Endothelial cell of umbilical vein (primary cell): ENCODE measurements at regions not wholly inside any gene's neighbourhood (a gene's known extent, or its start where the extent isn't known, plus 50 kb on each side); places are given as distances from the start of the nearest gene placed in this dataset.

Experiments
- BruUV-seq: library from RNA; stranded (reverse); fragments of 400-500 nt; replicated peaks from 2 replicates; lab custom pipeline; 2021; lab: Mats Ljungman, UMichigan
- CTCF ChIA-PET: fragments of 300-600, 350-600 bp; sonication (Branson Sonifier 250); formaldehyde crosslinking; loops from one replicate; lab custom pipeline; 2021; ENCODE audit warnings: antibody characterized with exemption, inconsistent platforms; lab: Charles Lee
- POLR2A ChIA-PET: fragments of 300-600, 350-600 bp; sonication (Branson Sonifier 250); formaldehyde crosslinking; loops from one replicate; lab custom pipeline; 2021; ENCODE audit warnings: antibody characterized with exemption, inconsistent platforms; lab: Charles Lee
- DNase-seq: peaks from one replicate; pipeline ENCODE4 v3.0.0-alpha.2; 2011; ENCODE audit warnings: low read depth, low spot score
- FAIRE-seq: peaks from 2 replicates; lab custom pipeline; 2011; peaks lifted over from hg19 to GRCh38; lab: Jason Lieb, UNC
- H2AFZ ChIP-seq: 2 replicates; pipeline ENCODE4 v1.6.0; 2012; ENCODE audit warnings: low read depth, low read length, control low read depth, inconsistent platforms
- H3K27ac ChIP-seq: 2 replicates; pipeline ENCODE4 v1.5.1; 2011; ENCODE audit warnings: low read depth, mild to moderate bottlenecking, control low read depth, low read length, moderate library complexity; ENCODE audit not compliant: insufficient read depth
- H3K27me3 ChIP-seq, 2 experiments: 2 replicates each; pipeline versions ENCODE4 v1.6.0 to v1.6.1; 2011; ENCODE audit warnings: low read length in 2 of 2, mixed read lengths in 1 of 2; ENCODE audit not compliant: control insufficient read depth in 2 of 2, insufficient read depth in 2 of 2
- H3K36me3 ChIP-seq, 2 experiments: 2 replicates in 1 of 2; 3 replicates in 1 of 2; pipeline ENCODE4 v1.5.1; 2011; ENCODE audit warnings: low read length in 2 of 2, mild to moderate bottlenecking in 1 of 2, moderate library complexity in 1 of 2; ENCODE audit not compliant: control insufficient read depth in 2 of 2, insufficient read depth in 2 of 2; ENCODE audit errors: extremely low read depth in 1 of 2
- H3K4me1 ChIP-seq: 3 replicates; pipeline ENCODE4 v1.5.1; 2011; ENCODE audit warnings: mild to moderate bottlenecking, low read length; ENCODE audit not compliant: control insufficient read depth, insufficient read depth; ENCODE audit errors: extremely low read depth
- H3K4me2 ChIP-seq: 2 replicates; pipeline ENCODE4 v1.6.1; 2011; ENCODE audit warnings: low read length, control low read depth, mixed read lengths; ENCODE audit not compliant: insufficient read depth
- H3K4me3 ChIP-seq, 3 experiments: fragments of 200-600 bp in 1 of 3; sonication (generic), shearing (Covaris generic) in 1 of 3; replicated peaks in 1 of 3; 2 replicates each; pipeline ENCODE4 v1.5.1; 2011 to 2016; ENCODE audit warnings: control low read depth in 3 of 3, low read length in 3 of 3, mild to moderate bottlenecking in 2 of 3, inconsistent platforms in 1 of 3, low read depth in 1 of 3, moderate library complexity in 1 of 3; ENCODE audit not compliant: insufficient read depth in 1 of 3
- H3K79me2 ChIP-seq: 2 replicates; pipeline ENCODE4 v1.6.0; 2012; ENCODE audit warnings: low read length, inconsistent platforms; ENCODE audit not compliant: control insufficient read depth, insufficient read depth
- H3K9ac ChIP-seq: replicated peaks from 2 replicates; pipeline ENCODE3; 2011; ENCODE audit warnings: low read length, control low read depth; ENCODE audit not compliant: insufficient read depth; ENCODE audit errors: extremely low read depth
- H3K9me1 ChIP-seq: replicated peaks from 3 replicates; pipeline ENCODE4 v1.6.0; 2011; ENCODE audit warnings: mild to moderate bottlenecking, low read length; ENCODE audit not compliant: control insufficient read depth, insufficient read depth; ENCODE audit errors: extremely low read depth
- H3K9me3 ChIP-seq: replicated peaks from 2 replicates; pipeline ENCODE4 v1.5.1; 2012; ENCODE audit warnings: low read length, inconsistent platforms; ENCODE audit not compliant: control insufficient read depth, insufficient read depth
- H4K20me1 ChIP-seq: replicated peaks from 2 replicates; pipeline ENCODE3; 2011; ENCODE audit warnings: mild to moderate bottlenecking, low read length; ENCODE audit not compliant: control insufficient read depth, insufficient read depth; ENCODE audit errors: extremely low read depth
- EZH2 ChIP-seq: IDR thresholded peaks from 2 replicates; pipeline ENCODE4 v1.6.1; 2012; ENCODE audit warnings: borderline replicate concordance, low read depth, mild to moderate bottlenecking, moderate library complexity, low read length, inconsistent platforms; ENCODE audit not compliant: severe bottlenecking
- FOS ChIP-seq: IDR thresholded peaks from 2 replicates; pipeline ENCODE4 v1.6.1; 2011; ENCODE audit warnings: mild to moderate bottlenecking, low read length, moderate library complexity, borderline replicate concordance; ENCODE audit not compliant: insufficient read depth
- GATA2 ChIP-seq: IDR thresholded peaks from 2 replicates; pipeline ENCODE4 v1.7.0; 2011; ENCODE audit warnings: low read depth, mild to moderate bottlenecking, moderate library complexity, mixed read lengths, low read length; ENCODE audit not compliant: insufficient read length, insufficient read depth
- JUN ChIP-seq: IDR thresholded peaks from 2 replicates; pipeline ENCODE4 v1.6.1; 2011; ENCODE audit warnings: borderline replicate concordance, low read depth; ENCODE audit not compliant: insufficient read length, insufficient read depth
- MYC ChIP-seq: IDR thresholded peaks from one replicate; pipeline ENCODE4 v1.6.1; 2011; ENCODE audit warnings: mild to moderate bottlenecking, low read depth, low read length
- POLR2A ChIP-seq: IDR thresholded peaks from 2 replicates; pipeline ENCODE4 v1.6.1; 2012; ENCODE audit warnings: low read depth, mild to moderate bottlenecking, control low read depth, low read length
- POLR2AphosphoS5 ChIP-seq: IDR thresholded peaks from 2 replicates; pipeline ENCODE4 v1.6.1; 2012; ENCODE audit warnings: low read depth, mild to moderate bottlenecking, control low read depth, low read length, moderate library complexity; ENCODE audit not compliant: insufficient read depth
- dilution Hi-C: fragments of 300-500 bp; cut with MboI; formaldehyde crosslinking; loops from one replicate; pipeline ENCODE4 v1.15.0; 2019; ENCODE audit warnings: low sequenced_read_pairs; ENCODE audit not compliant: extremely low pct_ligation_motif_present
- intact Hi-C: fragments of 100-400 bp; cut with micrococcal nuclease; formaldehyde crosslinking; loops from one replicate; pipeline ENCODE4 v1.10.0; 2022
- TF ChIP-seq, protein P1 (sequence below), 2 donors: IDR thresholded peaks; 1 replicate in 1 of 2; 2 replicates in 1 of 2; pipeline ENCODE4 v1.5.1; 2011; ENCODE audit warnings: low read length in 2 of 2, mild to moderate bottlenecking in 2 of 2, moderate library complexity in 2 of 2, control low read depth in 1 of 2, inconsistent platforms in 1 of 2, low read depth in 1 of 2; ENCODE audit not compliant: insufficient read depth in 1 of 2; ENCODE audit errors: extremely low read depth in 1 of 2
- TF ChIP-seq, protein P2 (sequence below): IDR thresholded peaks from 2 replicates; pipeline ENCODE4 v1.6.1; 2011; ENCODE audit not compliant: insufficient read depth, insufficient read length

DNA sequence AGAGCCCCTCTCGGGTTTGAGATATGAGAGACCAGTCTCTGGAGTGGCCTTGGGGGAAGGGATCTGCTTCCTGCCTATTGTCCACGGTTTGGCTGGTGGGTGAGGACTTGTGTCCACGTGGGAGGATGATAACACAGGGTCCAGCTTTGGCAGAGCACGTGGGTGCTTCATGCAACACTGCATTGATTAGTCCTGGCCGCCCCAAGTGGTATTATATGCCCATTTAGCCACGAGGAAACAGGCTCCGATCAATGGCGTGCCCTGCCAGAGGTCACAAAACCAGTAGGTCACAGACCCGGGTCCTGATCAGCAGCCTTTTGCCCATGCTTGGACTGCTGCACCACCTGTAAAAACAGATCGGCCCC lies 141.6 kb downstream of the RGS9 start:
- TF ChIP-seq FOS (no peak), EZH2 (no peak), POLR2AphosphoS5 (no peak), MYC (no peak), GATA2 (no peak), JUN (no peak), POLR2A (no peak)
- TF ChIP-seq, protein P1, sequence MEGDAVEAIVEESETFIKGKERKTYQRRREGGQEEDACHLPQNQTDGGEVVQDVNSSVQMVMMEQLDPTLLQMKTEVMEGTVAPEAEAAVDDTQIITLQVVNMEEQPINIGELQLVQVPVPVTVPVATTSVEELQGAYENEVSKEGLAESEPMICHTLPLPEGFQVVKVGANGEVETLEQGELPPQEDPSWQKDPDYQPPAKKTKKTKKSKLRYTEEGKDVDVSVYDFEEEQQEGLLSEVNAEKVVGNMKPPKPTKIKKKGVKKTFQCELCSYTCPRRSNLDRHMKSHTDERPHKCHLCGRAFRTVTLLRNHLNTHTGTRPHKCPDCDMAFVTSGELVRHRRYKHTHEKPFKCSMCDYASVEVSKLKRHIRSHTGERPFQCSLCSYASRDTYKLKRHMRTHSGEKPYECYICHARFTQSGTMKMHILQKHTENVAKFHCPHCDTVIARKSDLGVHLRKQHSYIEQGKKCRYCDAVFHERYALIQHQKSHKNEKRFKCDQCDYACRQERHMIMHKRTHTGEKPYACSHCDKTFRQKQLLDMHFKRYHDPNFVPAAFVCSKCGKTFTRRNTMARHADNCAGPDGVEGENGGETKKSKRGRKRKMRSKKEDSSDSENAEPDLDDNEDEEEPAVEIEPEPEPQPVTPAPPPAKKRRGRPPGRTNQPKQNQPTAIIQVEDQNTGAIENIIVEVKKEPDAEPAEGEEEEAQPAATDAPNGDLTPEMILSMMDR (IDR thresholded peaks at IDR 0.05; ENCODE audit: extremely low read depth in 1 of 2, insufficient read depth in 1 of 2, low read depth in 1 of 2, low read length in 2 of 2): no peak
- TF ChIP-seq, protein P2, sequence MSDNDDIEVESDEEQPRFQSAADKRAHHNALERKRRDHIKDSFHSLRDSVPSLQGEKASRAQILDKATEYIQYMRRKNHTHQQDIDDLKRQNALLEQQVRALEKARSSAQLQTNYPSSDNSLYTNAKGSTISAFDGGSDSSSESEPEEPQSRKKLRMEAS: no peak
- Histone ChIP-seq H3K4me1 (peaks cover 7% of the 10 kb centered on the region), H3K27me3 (no peaks in the 10 kb centered on the region), H3K79me2 (no peaks in the 10 kb centered on the region), H3K9me1 (no peaks in the 10 kb centered on the region), H2AFZ (no peak overlapping the region), H3K36me3 (no peaks in the 10 kb centered on the region), H3K27ac (no peak overlapping the region), H3K4me3 (no peak overlapping the region), H4K20me1 (no peaks in the 10 kb centered on the region), H3K4me2 (no peak overlapping the region), H3K9ac (no peak overlapping the region), H3K9me3 (no peaks in the 10 kb centered on the region)
- ChIA-PET POLR2A (no interaction called here), CTCF (interaction anchor here (1.4 to 2.9 kb wide), 3 partner anchors 16 to 886 kb away, joined by 3 to 62 read pairs (median 14); no protein-coding TSS in a partner anchor)
- FAIRE-seq (no peak), DNase-seq (no peak)
- no TSS peak for BruUV-seq
- dilution Hi-C loops: no loop called here
- intact Hi-C loops: loop anchor here (1.0 kb wide), 5 partner anchors 48 to 886 kb away; no protein-coding TSS in a partner anchor
